Gastrocnemius medialis (tissue), 4 donors: ENCODE measurements at regions not wholly inside any gene's neighbourhood (a gene's known extent, or its start where the extent isn't known, plus 50 kb on each side); places are given as distances from the start of the nearest gene placed in this dataset.

ENCODE experiments used
- CTCF ChIP-seq, 5 experiments: fragments of 450-650 bp in 3 of 5; fragments of 200-600 bp in 2 of 5; sonication (generic) in 2 of 5; IDR thresholded peaks in 4 of 5; conservative IDR thresholded peaks in 1 of 5; 1 replicate in 4 of 5; 2 replicates in 1 of 5; pipeline ENCODE4 v1.5.1; 2016 to 2019; ENCODE audit warnings: antibody characterized with exemption in 5 of 5, mild to moderate bottlenecking in 3 of 5, moderate library complexity in 3 of 5
- POLR2A ChIP-seq, 2 donors: fragments of 450-650 bp; IDR thresholded peaks; one replicate each; pipeline ENCODE4 v1.6.1; 2017; ENCODE audit warnings: antibody characterized with exemption in 2 of 2, mild to moderate bottlenecking in 2 of 2, moderate library complexity in 2 of 2

DNA sequence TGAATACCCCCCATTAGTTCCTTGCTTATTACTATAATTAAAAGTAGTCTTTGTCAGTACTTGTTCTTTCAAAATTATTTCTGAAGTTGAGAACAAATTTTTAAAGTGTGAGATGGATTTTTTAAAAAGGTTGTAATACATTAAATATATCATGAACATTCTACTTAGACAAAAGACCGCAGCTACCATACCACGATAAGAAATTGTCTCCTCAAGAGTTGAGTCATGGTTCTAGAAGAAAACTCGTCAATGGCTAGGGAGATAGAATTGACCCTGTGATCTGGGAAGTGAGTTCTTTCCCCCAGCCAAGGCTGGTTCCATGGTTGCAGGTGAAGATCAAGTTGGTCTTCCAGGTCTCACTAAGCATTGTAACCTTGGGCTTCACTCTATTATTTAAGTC, 67.8 kb upstream of the ACYP2 start:
- TF ChIP-seq CTCF (IDR thresholded peaks at IDR 0.05 in 4 of 5, conservative IDR thresholded peaks at IDR 0.05 in 1 of 5) (no peak), POLR2A (IDR thresholded peaks at IDR 0.05) (no peak)
